ENCODE measurements at regions not wholly inside any gene's neighbourhood (a gene's known extent, or its start where the extent isn't known, plus 50 kb on each side); places are given as distances from the start of the nearest gene placed in this dataset.
"Not testable (repeated sequence)": the region's sequence is repeated elsewhere in the genome, so short reads cannot be mapped to it uniquely, and the experiment has no call there.

- in situ Hi-C loops (cut with HindIII; ENCODE audit: low pct_unique_long_range_greater_than_20kb, low sequenced_read_pairs) = no loop called here
- no peak for DNase-seq (ENCODE audit: low read depth in 1 of 2, low spot score in 1 of 2)
- no peak for TF ChIP-seq JUND (IDR thresholded peaks at IDR 0.05; ENCODE audit: low read depth)
Measured at GRCh38 chr1:29390075-29390474, 153.8 kb downstream of the PTPRU start.

- DNase-seq (ENCODE audit: low read depth in 1 of 2, low spot score in 1 of 2) = no peak
- TF ChIP-seq JUND (IDR thresholded peaks at IDR 0.05; ENCODE audit: low read depth) = no peak
- in situ Hi-C loops (cut with HindIII; ENCODE audit: low pct_unique_long_range_greater_than_20kb, low sequenced_read_pairs) = no loop called here
Measured at GRCh38 chr1:29389533-29390041, 153.3 kb downstream of the PTPRU start.

- in situ Hi-C loops (cut with HindIII; ENCODE audit: low pct_unique_long_range_greater_than_20kb, low sequenced_read_pairs) = no loop called here
- TF ChIP-seq JUND (IDR thresholded peaks at IDR 0.05; ENCODE audit: low read depth) = no peak
- no peak for DNase-seq (ENCODE audit: low read depth in 1 of 2, low spot score in 1 of 2)
Measured at GRCh38 chr1:29388884-29389283, 152.6 kb downstream of the PTPRU start.

GRCh38 chr1:29388170-29388569 is 151.8 kb downstream of the PTPRU start:
- in situ Hi-C loops (cut with HindIII; ENCODE audit: low pct_unique_long_range_greater_than_20kb, low sequenced_read_pairs) = no loop called here
- no peak for TF ChIP-seq JUND (IDR thresholded peaks at IDR 0.05; ENCODE audit: low read depth)

DNA sequence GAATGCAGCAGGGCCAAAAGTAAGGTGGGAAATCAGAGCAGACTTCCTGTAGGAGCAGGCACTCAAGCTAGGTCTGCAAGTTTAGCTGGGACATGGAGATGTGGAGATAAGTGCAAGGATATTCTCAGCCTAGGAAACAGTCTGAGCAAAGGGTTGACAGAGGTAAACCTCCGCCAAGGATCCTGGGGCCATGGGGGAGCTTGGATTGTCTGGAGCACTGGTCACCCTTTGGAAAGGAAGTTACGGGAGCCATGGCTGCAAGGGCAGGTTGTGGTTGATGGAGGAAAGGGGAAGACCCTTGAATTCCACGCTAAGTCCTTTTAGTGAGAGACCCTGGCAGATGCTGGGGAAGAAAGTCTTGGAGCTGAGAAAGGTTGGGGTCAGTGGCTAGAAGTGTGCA is 150.9 kb downstream of the PTPRU start:
- in situ Hi-C loops (cut with HindIII; ENCODE audit: low pct_unique_long_range_greater_than_20kb, low sequenced_read_pairs) = no loop called here
- TF ChIP-seq JUND (IDR thresholded peaks at IDR 0.05; ENCODE audit: low read depth) = no peak
- DNase-seq (ENCODE audit: low read depth in 1 of 2, low spot score in 1 of 2) = no peak

More at GRCh38 chr1:29388170-29388569, 151.8 kb downstream of the PTPRU start:
- DNase-seq (ENCODE audit: low read depth in 1 of 2, low spot score in 1 of 2) = no peak

DNA sequence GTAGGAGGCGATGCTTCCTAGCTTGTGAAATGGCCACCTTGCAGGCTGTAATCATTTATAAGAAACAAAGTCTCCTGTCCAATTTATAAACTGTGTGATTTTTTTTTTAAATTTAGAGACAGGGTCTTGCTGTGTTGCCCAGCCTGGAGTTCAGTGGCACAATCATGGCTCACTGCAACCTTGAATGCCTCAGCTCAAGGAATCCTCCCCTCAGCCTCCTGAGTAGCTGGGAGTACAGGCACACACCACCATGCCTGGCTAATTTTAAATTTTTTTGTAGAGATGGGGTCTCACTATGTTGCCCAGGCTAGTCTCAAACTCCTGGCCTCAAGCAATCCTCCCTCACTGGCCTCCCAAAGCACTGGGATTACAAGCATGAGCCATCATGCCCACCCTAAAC is 150.1 kb downstream of the PTPRU start:
- DNase-seq (ENCODE audit: low read depth in 1 of 2, low spot score in 1 of 2); in situ Hi-C loops (cut with HindIII; ENCODE audit: low pct_unique_long_range_greater_than_20kb, low sequenced_read_pairs): not testable (repeated sequence)

DNA sequence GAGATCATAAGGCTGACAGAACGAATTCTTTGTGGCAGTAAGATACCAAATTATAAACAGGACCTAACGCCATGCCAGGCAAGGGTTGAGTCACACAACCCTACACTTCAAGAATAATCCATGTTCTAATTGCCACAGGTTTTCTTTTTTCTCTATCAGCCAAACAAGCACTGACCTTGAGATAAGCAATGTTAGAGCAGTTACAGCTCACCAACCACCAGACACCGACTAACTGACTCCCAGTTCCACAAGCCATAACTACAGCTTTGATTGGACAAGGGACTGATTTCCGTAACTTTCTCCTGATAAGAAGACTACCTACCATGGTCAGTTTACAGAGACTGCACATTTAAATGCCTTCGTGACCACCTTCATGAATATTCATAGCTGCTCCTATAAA is 149.6 kb downstream of the PTPRU start:
- in situ Hi-C loops (cut with HindIII; ENCODE audit: low pct_unique_long_range_greater_than_20kb, low sequenced_read_pairs) = no loop called here
- TF ChIP-seq JUND (IDR thresholded peaks at IDR 0.05; ENCODE audit: low read depth) = no peak
- no peak for DNase-seq (ENCODE audit: low read depth in 1 of 2, low spot score in 1 of 2)

DNA sequence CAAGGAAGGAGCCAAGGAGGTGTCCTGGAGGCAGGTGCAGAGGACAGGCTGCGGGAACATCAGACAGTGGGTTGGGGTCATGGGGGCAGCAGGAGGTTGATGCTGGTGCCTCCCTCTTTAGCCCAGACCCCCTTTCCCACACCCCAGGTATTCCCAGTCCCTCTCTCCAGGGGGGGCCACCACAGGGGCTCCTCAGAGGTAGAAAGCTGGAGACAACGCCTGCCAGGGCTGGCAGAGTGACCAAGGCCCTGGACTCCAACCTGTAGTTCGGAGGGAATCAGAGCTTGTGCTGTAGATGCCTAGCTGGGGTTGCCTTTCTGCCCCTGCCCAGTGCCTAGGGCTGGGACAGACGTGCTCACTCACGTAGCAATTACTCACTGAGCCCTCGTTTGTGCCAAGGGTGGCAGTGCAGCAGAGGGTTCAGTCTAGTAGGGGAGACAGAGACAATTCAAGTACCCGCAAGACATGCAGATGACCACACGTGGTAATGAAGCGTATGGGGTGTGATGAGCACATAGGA is 148.2 kb downstream of the PTPRU start:
- DNase-seq (ENCODE audit: low read depth in 1 of 2, low spot score in 1 of 2) = no peak
- in situ Hi-C loops (cut with HindIII; ENCODE audit: low pct_unique_long_range_greater_than_20kb, low sequenced_read_pairs) = no loop called here
- no peak for TF ChIP-seq JUND (IDR thresholded peaks at IDR 0.05; ENCODE audit: low read depth)

- no peak for TF ChIP-seq JUND (IDR thresholded peaks at IDR 0.05; ENCODE audit: low read depth)
- DNase-seq (ENCODE audit: low read depth in 1 of 2, low spot score in 1 of 2) = no peak
- in situ Hi-C loops (cut with HindIII; ENCODE audit: low pct_unique_long_range_greater_than_20kb, low sequenced_read_pairs) = no loop called here
Measured at GRCh38 chr1:29383746-29384371, 147.5 kb downstream of the PTPRU start.

GRCh38 chr1:29382851-29383745 is 146.8 kb downstream of the PTPRU start:
- TF ChIP-seq JUND (IDR thresholded peaks at IDR 0.05; ENCODE audit: low read depth) = no peak
- in situ Hi-C loops (cut with HindIII; ENCODE audit: low pct_unique_long_range_greater_than_20kb, low sequenced_read_pairs) = no loop called here
- DNase-seq (ENCODE audit: low read depth in 1 of 2, low spot score in 1 of 2) = no peak

- no peak for TF ChIP-seq JUND (IDR thresholded peaks at IDR 0.05; ENCODE audit: low read depth)
- DNase-seq (ENCODE audit: low read depth in 1 of 2, low spot score in 1 of 2) = no peak
- in situ Hi-C loops (cut with HindIII; ENCODE audit: low pct_unique_long_range_greater_than_20kb, low sequenced_read_pairs) = no loop called here
Measured at GRCh38 chr1:29381426-29381825, 145.1 kb downstream of the PTPRU start.

DNA sequence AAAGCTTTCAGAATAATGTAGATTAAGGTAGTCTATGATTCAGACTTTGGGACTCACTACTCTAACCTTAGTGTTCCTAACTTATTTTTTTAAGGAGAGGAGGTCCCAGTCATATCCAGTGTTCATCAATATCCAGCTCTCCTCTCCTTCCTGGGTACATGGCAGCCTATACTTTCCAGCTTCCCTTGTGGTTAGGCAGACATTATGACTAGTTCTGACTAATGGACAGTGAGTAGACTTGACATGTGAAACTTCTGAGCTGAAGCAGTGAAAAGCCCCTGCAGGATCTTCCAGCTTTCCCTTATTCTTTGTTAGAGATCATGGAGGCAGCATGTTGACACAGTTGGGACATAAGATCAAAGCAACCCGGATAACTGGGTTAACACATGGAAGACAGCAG is 144.2 kb downstream of the PTPRU start:
- in situ Hi-C loops (cut with HindIII; ENCODE audit: low pct_unique_long_range_greater_than_20kb, low sequenced_read_pairs) = no loop called here
- no peak for TF ChIP-seq JUND (IDR thresholded peaks at IDR 0.05; ENCODE audit: low read depth)
- no peak for DNase-seq (ENCODE audit: low read depth in 1 of 2, low spot score in 1 of 2)

Measured in T47D (cell line).